SK-N-SH treated with all-trans-retinoic acid at 6 μM for 48 hours (cell line): ENCODE measurements at regions not wholly inside any gene's neighbourhood (a gene's known extent, or its start where the extent isn't known, plus 50 kb on each side); places are given as distances from the start of the nearest gene placed in this dataset.

ENCODE experiments used
- ARNTL ChIP-seq: fragments of 450-650 bp; formaldehyde crosslinking; IDR thresholded peaks from 2 replicates; pipeline ENCODE4 v1.5.0; 2020; ENCODE audit warnings: low read depth, mild to moderate bottlenecking, moderate library complexity, borderline replicate concordance
- PATZ1 ChIP-seq: fragments of 250-450 bp; sonication (Bioruptor Pico); IDR thresholded peaks from 2 replicates; pipeline ENCODE4 v1.8.0; 2020; ENCODE audit warnings: mild to moderate bottlenecking, moderate library complexity, borderline replicate concordance
- PPARA ChIP-seq: fragments of 250-450 bp; sonication (Bioruptor Pico); IDR thresholded peaks from 2 replicates; pipeline ENCODE4 v1.5.0; 2020; ENCODE audit warnings: mild to moderate bottlenecking, borderline replicate concordance
- TCF4 ChIP-seq: fragments of 250-450 bp; sonication (Bioruptor Pico); IDR thresholded peaks from 2 replicates; pipeline ENCODE4 v1.8.0; 2021; ENCODE audit warnings: mild to moderate bottlenecking, moderate library complexity, borderline replicate concordance
- ZFP30 ChIP-seq: fragments of 450-650 bp; formaldehyde crosslinking; IDR thresholded peaks from 2 replicates; pipeline ENCODE4 v1.5.0; 2022; ENCODE audit warnings: mild to moderate bottlenecking, moderate library complexity
- TF ChIP-seq, protein P1 (sequence below): fragments of 250-450 bp; sonication (Bioruptor Pico); IDR thresholded peaks from 2 replicates; pipeline ENCODE4 v1.5.0; 2020; ENCODE audit warnings: mild to moderate bottlenecking, moderate library complexity
- TF ChIP-seq, protein P2 (sequence below): fragments of 250-450 bp; sonication (Bioruptor Pico); IDR thresholded peaks from 2 replicates; pipeline ENCODE4 v1.5.1; 2020; ENCODE audit warnings: low read depth, mild to moderate bottlenecking, moderate library complexity
- TF ChIP-seq, protein P3 (sequence below): fragments of 250-450 bp; sonication (Bioruptor Pico); IDR thresholded peaks from 2 replicates; pipeline ENCODE4 v1.5.1; 2021; ENCODE audit warnings: mild to moderate bottlenecking, moderate library complexity

DNA sequence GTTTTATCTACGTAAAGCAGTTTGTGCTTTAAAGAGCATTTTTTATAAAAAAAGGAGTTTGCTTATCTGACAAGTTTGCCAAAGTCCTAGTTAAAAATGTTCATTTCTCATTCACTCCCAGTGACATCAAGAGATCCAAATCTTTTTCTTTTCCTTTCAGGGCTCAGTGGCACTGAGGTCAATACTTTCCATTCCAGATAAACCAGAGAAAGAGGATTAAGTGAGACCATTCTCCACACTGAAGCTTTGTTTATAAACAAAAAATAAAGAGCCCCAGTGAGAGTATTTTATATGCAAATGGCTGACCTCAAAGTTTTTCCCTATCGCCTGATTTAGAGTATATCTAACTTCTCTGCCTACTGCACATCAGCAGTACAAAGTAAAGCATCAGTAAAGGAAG is 199.8 kb downstream of the ALG10B start:
- TF ChIP-seq, protein P1, sequence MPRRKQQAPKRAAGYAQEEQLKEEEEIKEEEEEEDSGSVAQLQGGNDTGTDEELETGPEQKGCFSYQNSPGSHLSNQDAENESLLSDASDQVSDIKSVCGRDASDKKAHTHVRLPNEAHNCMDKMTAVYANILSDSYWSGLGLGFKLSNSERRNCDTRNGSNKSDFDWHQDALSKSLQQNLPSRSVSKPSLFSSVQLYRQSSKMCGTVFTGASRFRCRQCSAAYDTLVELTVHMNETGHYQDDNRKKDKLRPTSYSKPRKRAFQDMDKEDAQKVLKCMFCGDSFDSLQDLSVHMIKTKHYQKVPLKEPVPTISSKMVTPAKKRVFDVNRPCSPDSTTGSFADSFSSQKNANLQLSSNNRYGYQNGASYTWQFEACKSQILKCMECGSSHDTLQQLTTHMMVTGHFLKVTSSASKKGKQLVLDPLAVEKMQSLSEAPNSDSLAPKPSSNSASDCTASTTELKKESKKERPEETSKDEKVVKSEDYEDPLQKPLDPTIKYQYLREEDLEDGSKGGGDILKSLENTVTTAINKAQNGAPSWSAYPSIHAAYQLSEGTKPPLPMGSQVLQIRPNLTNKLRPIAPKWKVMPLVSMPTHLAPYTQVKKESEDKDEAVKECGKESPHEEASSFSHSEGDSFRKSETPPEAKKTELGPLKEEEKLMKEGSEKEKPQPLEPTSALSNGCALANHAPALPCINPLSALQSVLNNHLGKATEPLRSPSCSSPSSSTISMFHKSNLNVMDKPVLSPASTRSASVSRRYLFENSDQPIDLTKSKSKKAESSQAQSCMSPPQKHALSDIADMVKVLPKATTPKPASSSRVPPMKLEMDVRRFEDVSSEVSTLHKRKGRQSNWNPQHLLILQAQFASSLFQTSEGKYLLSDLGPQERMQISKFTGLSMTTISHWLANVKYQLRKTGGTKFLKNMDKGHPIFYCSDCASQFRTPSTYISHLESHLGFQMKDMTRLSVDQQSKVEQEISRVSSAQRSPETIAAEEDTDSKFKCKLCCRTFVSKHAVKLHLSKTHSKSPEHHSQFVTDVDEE = no peak
- TF ChIP-seq ZFP30 (CRISPR knock-in tag) = no peak
- no peak for TF ChIP-seq PPARA (CRISPR knock-in tag)
- no peak for TF ChIP-seq ARNTL
- TF ChIP-seq, protein P2, sequence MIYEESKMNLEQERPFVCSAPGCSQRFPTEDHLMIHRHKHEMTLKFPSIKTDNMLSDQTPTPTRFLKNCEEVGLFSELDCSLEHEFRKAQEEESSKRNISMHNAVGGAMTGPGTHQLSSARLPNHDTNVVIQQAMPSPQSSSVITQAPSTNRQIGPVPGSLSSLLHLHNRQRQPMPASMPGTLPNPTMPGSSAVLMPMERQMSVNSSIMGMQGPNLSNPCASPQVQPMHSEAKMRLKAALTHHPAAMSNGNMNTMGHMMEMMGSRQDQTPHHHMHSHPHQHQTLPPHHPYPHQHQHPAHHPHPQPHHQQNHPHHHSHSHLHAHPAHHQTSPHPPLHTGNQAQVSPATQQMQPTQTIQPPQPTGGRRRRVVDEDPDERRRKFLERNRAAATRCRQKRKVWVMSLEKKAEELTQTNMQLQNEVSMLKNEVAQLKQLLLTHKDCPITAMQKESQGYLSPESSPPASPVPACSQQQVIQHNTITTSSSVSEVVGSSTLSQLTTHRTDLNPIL (CRISPR knock-in tag) = no peak
- TF ChIP-seq PATZ1 = no peak
- TF ChIP-seq, protein P3, sequence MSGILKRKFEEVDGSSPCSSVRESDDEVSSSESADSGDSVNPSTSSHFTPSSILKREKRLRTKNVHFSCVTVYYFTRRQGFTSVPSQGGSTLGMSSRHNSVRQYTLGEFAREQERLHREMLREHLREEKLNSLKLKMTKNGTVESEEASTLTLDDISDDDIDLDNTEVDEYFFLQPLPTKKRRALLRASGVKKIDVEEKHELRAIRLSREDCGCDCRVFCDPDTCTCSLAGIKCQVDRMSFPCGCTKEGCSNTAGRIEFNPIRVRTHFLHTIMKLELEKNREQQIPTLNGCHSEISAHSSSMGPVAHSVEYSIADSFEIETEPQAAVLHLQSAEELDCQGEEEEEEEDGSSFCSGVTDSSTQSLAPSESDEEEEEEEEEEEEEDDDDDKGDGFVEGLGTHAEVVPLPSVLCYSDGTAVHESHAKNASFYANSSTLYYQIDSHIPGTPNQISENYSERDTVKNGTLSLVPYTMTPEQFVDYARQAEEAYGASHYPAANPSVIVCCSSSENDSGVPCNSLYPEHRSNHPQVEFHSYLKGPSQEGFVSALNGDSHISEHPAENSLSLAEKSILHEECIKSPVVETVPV = no peak
- no peak for TF ChIP-seq TCF4
